UCSD-AML1 (cell line): ENCODE measurements at regions not wholly inside any gene's neighbourhood (a gene's known extent, or its start where the extent isn't known, plus 50 kb on each side); places are given as distances from the start of the nearest gene placed in this dataset.

Experiments
- DNase-seq: peaks from one replicate; lab custom pipeline; 2025; ENCODE audit not compliant: unreplicated experiment; lab: John Stamatoyannopoulos, UW

GRCh38 chr13:107585469-107586180 is 629.7 kb downstream of the LIG4 start:
- no peak for DNase-seq

DNA sequence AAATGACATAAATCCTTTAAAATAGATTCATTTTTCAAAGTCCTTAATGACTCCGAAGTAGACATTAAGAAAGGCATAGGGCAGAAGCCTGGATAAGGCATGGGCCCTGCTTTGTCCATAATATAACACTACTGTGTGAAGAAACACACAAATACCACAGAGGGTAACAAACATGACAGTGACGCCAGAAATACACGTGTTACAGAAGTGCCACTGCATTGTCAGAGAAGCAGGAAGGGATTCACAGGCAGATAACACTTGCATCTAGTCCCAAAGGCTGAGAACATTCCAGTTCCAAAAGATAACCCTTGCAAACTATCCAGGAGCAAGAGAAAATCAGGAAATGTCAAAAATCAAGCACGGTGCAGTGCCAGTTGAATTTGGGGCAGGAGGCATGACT is 633.2 kb downstream of the LIG4 start:
- DNase-seq, result no peak

DNA sequence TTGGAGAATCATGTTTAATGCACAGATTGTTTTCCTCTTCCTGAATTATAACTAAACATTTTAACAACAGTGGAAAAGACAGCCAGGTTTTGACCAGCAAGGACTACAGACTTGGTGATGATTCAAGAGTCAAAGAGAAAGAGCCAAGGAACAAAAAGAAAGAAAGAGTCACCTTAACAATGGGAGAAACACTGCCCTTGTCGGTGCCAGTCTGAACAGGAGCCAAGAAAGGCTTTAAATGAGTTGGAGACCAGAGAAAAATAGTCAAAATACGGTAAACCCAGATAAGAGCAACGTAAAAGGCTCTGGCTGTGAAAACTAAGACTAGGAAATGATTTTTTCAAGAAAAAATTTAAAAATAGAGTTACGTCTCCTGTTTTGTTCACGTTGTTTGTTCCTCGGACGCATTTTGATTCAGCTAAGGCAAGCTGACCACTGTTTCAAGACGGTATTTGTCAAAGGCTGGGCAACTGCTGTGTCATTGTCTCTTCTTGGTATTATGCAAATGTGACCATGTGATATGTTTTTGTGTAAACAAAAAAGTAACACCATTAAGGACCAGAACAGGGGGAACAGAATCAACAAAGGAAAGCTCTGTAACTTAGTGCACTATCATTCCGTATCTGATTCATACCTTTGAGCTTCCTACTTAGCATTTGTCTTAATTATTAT is 634.5 kb downstream of the LIG4 start:
- no peak for DNase-seq

DNA sequence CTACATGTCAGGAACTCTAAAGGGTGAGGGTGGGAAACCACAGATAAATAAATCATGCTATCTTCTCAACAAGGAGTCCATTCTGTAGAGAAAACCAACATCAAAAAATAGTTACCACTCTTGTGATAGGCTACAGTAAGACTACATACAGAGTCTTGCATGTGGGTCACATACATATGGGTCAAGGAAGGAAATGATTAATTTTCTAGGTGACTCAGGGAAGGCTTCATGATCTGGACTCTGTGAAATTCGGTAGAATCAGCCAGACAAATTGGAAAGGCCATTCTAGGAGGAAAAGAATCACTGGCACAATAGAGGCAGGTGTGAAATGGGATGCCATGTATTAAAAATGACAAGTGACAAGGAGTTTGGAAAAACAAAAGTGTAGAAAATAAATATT is 638.9 kb downstream of the LIG4 start:
- DNase-seq, result no peak

- DNase-seq, result no peak
Observed at GRCh38 chr13:107574517-107575210, 640.7 kb downstream of the LIG4 start.

DNA sequence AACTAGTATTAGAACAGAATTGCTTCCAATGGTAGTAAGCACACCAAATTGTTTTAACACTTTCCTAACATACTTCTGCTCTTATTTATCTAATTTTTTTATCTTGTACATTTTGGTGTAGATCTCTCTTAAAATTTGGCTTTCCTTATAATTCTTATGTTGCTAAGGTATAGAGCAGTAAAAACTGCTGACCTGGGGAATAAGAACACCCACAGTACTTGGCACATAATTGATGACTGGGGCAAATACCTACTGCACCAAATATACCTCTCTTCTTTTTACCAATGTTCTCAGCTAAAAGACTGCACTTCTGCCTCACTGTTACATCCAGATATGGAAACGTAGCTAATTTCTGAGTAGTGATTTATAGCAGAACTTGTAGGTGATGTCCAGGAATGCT is 642.2 kb downstream of the LIG4 start:
- DNase-seq, result no peak

DNA sequence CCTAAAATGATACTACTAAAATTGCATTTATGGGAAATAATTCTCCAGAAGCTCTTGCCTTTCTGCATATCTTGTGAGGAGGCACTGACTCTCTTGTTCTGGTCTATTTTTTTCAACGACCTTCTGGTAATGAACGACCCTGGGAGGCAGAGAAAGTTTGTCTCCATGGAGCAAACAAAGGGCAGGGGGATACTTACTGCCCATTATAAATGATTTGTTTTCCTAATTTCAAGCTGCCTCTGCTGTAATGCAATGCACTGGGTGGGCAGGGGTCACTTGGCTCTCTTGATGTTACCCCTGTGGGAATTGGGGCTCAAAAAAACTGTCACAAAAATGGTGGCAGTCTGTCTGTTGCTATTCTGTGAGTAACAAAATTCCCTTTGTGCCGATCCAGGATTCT is 643.2 kb downstream of the LIG4 start:
- DNase-seq, result no peak

- DNase-seq, result no peak
Observed at GRCh38 chr13:107568181-107568580, 647.2 kb downstream of the LIG4 start.

DNA sequence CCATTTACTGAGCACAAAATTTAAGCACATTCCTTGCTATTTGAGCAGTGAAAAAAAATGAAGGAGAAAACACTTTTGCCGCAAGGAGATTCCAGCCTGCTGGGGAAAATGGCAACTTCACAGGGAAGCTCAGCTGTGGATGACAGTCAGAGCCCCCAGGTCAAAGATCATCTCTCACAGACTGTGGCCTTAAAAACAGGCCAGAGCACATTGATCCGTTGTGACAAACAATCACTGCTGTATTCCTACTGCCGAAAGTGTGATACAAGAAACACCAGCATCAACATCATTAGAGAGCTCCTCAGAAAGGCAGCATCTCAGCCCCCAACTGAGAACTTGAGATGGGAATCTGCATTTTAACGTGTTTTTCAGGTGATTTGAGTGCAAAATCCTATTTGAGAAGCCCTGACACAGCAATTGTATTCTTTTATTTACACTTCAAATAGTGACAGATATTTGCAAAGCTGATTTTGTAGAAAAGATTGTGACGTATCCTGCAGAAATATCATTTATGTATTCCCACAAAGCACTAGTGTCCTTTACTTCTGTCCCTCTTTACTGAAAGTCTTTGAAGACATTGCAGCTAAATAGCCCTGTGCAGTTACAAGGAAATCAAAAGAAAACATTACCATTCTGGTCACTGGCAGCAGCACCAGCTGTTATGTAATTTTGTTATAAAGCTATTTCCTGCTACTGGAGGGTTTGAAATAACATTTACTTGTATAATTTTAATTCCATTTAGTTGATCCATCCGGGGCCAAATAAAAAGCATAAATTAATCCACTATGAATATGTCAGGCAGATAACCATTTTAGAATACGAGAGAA is 652.0 kb downstream of the LIG4 start:
- DNase-seq, result no peak

- no peak for DNase-seq
Observed at GRCh38 chr13:107562203-107562602, 653.1 kb downstream of the LIG4 start.

DNA sequence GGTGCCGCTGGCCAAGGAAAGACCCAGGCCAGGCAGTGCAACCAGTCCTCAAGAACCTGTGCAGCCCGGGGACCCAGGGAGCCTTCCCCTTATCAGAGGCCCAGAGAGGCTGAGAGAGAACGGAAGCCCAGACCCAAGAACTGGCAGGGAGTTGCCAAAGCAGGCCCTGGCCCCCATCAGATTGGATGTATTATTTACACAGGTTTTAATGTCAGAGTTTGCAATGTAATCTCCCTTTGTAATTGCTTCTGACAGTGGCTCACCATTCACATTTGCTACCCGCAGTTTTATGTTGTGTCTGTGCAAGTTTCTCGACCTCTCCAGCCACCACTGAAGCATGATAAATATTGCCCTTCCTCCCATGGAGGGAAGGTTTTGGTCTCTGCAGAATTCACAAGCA is 660.9 kb downstream of the LIG4 start:
- DNase-seq, result no peak

DNA sequence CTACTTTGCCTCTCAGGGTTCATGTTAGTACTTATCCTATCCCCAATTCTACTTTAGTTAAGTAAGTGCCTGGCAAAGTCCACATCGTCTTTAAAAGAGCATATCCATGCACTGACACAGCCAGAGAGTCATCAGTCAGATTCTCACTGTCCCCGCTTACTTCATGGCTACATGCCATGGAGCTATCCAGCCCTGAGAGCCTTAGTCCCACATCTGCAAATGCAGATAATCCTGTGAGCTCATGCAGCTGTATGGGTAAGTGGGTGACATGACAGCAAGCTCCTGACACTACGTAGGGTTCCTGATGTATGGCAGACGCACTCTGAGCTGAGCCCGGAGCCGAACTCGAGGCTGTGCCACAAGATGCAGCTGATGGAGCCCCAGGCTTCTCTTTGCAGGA is 661.5 kb downstream of the LIG4 start:
- no peak for DNase-seq

- no peak for DNase-seq
Observed at GRCh38 chr13:107551521-107551920, 663.8 kb downstream of the LIG4 start.

GRCh38 chr13:107548338-107548737 is 667.0 kb downstream of the LIG4 start:
- DNase-seq, result no peak

- no peak for DNase-seq
Observed at GRCh38 chr13:107545946-107546502, 669.3 kb downstream of the LIG4 start.

GRCh38 chr13:107534548-107534947 is 680.8 kb downstream of the LIG4 start:
- DNase-seq, result no peak

DNA sequence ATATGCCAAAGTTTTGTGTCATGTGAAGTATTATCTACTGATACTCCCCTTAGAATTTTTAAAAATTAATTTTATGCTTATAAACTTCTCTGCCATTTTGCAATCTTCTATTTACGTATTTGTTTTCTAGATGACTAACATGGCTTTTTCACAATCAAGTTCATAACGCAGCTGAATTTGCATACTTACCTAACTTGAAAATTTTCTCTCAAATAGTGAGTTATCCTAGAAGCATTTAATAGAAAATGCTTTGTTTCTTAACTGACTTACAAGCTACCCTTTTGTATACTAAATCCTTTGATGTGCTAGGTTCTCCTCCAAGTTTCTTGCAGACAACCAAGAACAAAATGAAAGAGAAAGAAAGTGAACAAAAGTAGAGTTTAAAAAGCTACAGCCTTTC is 683.5 kb downstream of the LIG4 start:
- DNase-seq, result no peak

DNA sequence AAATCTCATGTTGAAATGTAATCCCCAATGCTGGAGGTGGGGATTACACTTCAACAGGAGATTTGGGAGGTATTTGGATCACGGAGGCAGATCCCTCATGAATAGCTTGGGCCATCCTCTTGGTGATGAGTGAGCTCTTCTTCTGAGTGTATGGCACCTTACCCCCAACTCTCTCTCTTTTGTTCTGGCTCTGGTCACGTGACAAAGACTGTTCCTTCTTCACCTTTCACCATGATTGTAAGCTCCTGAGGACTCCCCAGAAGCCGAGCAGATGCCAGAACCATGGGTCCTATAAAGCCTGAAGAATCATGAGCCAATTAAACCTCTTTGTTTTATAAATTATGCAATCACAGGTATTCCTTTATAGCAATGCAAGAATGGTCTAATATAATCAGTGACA is 684.2 kb downstream of the LIG4 start:
- no peak for DNase-seq

DNA sequence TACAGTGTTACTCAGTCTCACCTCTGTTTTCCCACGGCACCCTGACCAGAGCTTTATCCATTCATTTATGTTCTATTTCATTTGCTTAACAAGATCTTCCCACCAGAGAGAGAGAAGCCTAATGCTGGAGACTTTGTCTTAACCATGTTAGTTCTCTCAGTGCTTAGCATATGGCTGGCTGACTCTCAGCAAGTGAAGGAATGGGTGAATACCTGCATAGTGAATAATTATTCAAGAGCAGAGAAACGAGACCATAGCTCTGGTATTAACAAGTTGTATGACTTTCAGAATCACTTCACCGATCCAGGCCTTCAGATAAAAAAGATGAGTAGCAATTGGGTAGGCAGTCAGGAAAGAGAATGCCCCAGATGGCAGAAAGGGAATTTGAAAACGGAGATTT is 686.3 kb downstream of the LIG4 start:
- DNase-seq, result no peak

DNA sequence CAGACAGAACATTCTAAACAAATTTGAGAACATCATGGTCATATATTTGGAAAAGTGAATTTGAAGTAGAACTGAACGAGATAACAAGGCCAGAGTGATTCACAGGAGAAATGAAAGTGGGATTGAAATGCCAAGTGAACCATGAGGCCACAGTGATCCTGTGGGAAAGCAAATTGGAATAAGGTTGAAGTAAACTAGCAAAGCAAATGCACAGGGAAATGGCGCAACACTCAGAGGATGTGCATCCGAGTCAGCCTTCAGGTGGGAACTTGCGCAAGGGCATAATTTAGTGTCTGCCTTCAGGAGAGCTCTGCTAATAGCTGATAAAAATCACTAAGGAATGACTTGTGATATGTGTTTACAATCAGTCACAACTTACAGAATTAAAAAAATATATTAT is 696.6 kb downstream of the LIG4 start:
- DNase-seq, result no peak

- DNase-seq, result no peak
Observed at GRCh38 chr13:107518292-107518691, 697.0 kb downstream of the LIG4 start.
